Erythroblast (primary cell): ENCODE measurements at regions not wholly inside any gene's neighbourhood (a gene's known extent, or its start where the extent isn't known, plus 50 kb on each side); places are given as distances from the start of the nearest gene placed in this dataset.

Source experiments
- GATA1 ChIP-seq: IDR thresholded peaks from 2 replicates; pipeline ENCODE4 v1.6.1; 2011; ENCODE audit warnings: low read depth, mild to moderate bottlenecking, control low read depth, low read length, moderate library complexity
- POLR2A ChIP-seq: IDR thresholded peaks from 2 replicates; pipeline ENCODE4 v1.6.1; 2011; ENCODE audit warnings: mild to moderate bottlenecking, low read length

- TF ChIP-seq POLR2A (no peak), GATA1 (no peak)
Measured at GRCh38 chr6:140436023-140436811, 1061.8 kb upstream of the CITED2 start.
